ENCODE measurements at regions not wholly inside any gene's neighbourhood (a gene's known extent, or its start where the extent isn't known, plus 50 kb on each side); places are given as distances from the start of the nearest gene placed in this dataset.

- Mint-ChIP-seq H3K9me3 (ENCODE audit: low read depth) (no peaks in the 10 kb centered on the region), H3K27ac (no peak overlapping the region), H3K36me3 (no peaks in the 10 kb centered on the region), H3K27me3 (peaks cover 4% of the 10 kb centered on the region), H3K4me3 (no peak overlapping the region), H3K4me1 (ENCODE audit: low read depth) (peaks cover 3% of the 10 kb centered on the region)
These were observed 691.6 kb upstream of the RBFOX1 start for GRCh38 chr16:6641091-6641490.

- Mint-ChIP-seq H3K4me1 (ENCODE audit: low read depth) (no peaks in the 10 kb centered on the region), H3K9me3 (ENCODE audit: low read depth) (no peaks in the 10 kb centered on the region), H3K27me3 (no peaks in the 10 kb centered on the region), H3K27ac (no peak overlapping the region), H3K36me3 (no peaks in the 10 kb centered on the region), H3K4me3 (no peak overlapping the region)
These were observed 696.2 kb upstream of the RBFOX1 start for GRCh38 chr16:6636457-6636856.

- Mint-ChIP-seq H3K4me1 (ENCODE audit: low read depth) (no peaks in the 10 kb centered on the region), H3K9me3 (ENCODE audit: low read depth) (no peaks in the 10 kb centered on the region), H3K27ac (no peak overlapping the region), H3K36me3 (no peaks in the 10 kb centered on the region), H3K27me3 (no peaks in the 10 kb centered on the region), H3K4me3 (no peak overlapping the region)
These were observed 698.5 kb upstream of the RBFOX1 start for GRCh38 chr16:6634151-6634550.

GRCh38 chr16:6633456-6633855 lies 699.2 kb upstream of the RBFOX1 start:
- no peak overlapping the region for H3K4me3 Mint-ChIP-seq
- H3K27ac Mint-ChIP-seq, result no peak overlapping the region
- H3K4me1 Mint-ChIP-seq (ENCODE audit: low read depth), result no peaks in the 10 kb centered on the region
- H3K36me3 Mint-ChIP-seq, result no peaks in the 10 kb centered on the region
- H3K27me3 Mint-ChIP-seq, result no peaks in the 10 kb centered on the region
- no peaks in the 10 kb centered on the region for H3K9me3 Mint-ChIP-seq (ENCODE audit: low read depth)

GRCh38 chr16:6629110-6629509 lies 703.5 kb upstream of the RBFOX1 start:
- Mint-ChIP-seq H3K4me1 (ENCODE audit: low read depth) (no peaks in the 10 kb centered on the region), H3K27me3 (no peaks in the 10 kb centered on the region), H3K27ac (no peak overlapping the region), H3K4me3 (no peak overlapping the region), H3K9me3 (ENCODE audit: low read depth) (no peaks in the 10 kb centered on the region), H3K36me3 (no peaks in the 10 kb centered on the region)

- Mint-ChIP-seq H3K36me3 (no peaks in the 10 kb centered on the region), H3K27me3 (no peaks in the 10 kb centered on the region), H3K4me1 (ENCODE audit: low read depth) (no peaks in the 10 kb centered on the region), H3K4me3 (no peak overlapping the region), H3K27ac (no peak overlapping the region), H3K9me3 (ENCODE audit: low read depth) (peaks cover 6% of the 10 kb centered on the region)
These were observed 707.0 kb upstream of the RBFOX1 start for GRCh38 chr16:6625606-6626005.

- H3K4me3 Mint-ChIP-seq, result no peak overlapping the region
- H3K4me1 Mint-ChIP-seq (ENCODE audit: low read depth), result no peaks in the 10 kb centered on the region
- H3K36me3 Mint-ChIP-seq, result no peaks in the 10 kb centered on the region
- no peaks in the 10 kb centered on the region for H3K27me3 Mint-ChIP-seq
- H3K9me3 Mint-ChIP-seq (ENCODE audit: low read depth), result peaks cover 12% of the 10 kb centered on the region
- no peak overlapping the region for H3K27ac Mint-ChIP-seq
These were observed 713.8 kb upstream of the RBFOX1 start for GRCh38 chr16:6618874-6619273.

GRCh38 chr16:6616746-6617145 lies 715.9 kb upstream of the RBFOX1 start:
- Mint-ChIP-seq H3K9me3 (ENCODE audit: low read depth) (peaks cover 14% of the 10 kb centered on the region), H3K36me3 (no peaks in the 10 kb centered on the region), H3K27ac (no peak overlapping the region), H3K4me3 (no peak overlapping the region), H3K27me3 (no peaks in the 10 kb centered on the region), H3K4me1 (ENCODE audit: low read depth) (no peaks in the 10 kb centered on the region)

- Mint-ChIP-seq H3K36me3 (no peaks in the 10 kb centered on the region), H3K27me3 (no peaks in the 10 kb centered on the region), H3K4me1 (ENCODE audit: low read depth) (no peaks in the 10 kb centered on the region), H3K27ac (no peak overlapping the region), H3K4me3 (no peak overlapping the region), H3K9me3 (ENCODE audit: low read depth) (peaks cover 9% of the 10 kb centered on the region)
These were observed 717.0 kb upstream of the RBFOX1 start for GRCh38 chr16:6615636-6616035.

- Mint-ChIP-seq H3K4me1 (ENCODE audit: low read depth) (no peaks in the 10 kb centered on the region), H3K27ac (no peak overlapping the region), H3K36me3 (no peaks in the 10 kb centered on the region), H3K4me3 (no peak overlapping the region), H3K27me3 (no peaks in the 10 kb centered on the region), H3K9me3 (ENCODE audit: low read depth) (peaks cover 8% of the 10 kb centered on the region)
These were observed 721.1 kb upstream of the RBFOX1 start for GRCh38 chr16:6611535-6611934.

GRCh38 chr16:6605490-6605889 lies 727.2 kb upstream of the RBFOX1 start:
- Mint-ChIP-seq H3K27me3 (peaks cover 1% of the 10 kb centered on the region), H3K4me3 (no peak overlapping the region), H3K9me3 (ENCODE audit: low read depth) (peaks cover 5% of the 10 kb centered on the region), H3K27ac (no peak overlapping the region), H3K36me3 (no peaks in the 10 kb centered on the region), H3K4me1 (ENCODE audit: low read depth) (no peaks in the 10 kb centered on the region)

GRCh38 chr16:6603780-6604325 lies 728.8 kb upstream of the RBFOX1 start:
- Mint-ChIP-seq H3K27ac (no peak overlapping the region), H3K4me1 (ENCODE audit: low read depth) (no peaks in the 10 kb centered on the region), H3K4me3 (no peak overlapping the region), H3K27me3 (peaks cover 1% of the 10 kb centered on the region), H3K36me3 (no peaks in the 10 kb centered on the region), H3K9me3 (ENCODE audit: low read depth) (peaks cover 2% of the 10 kb centered on the region)

GRCh38 chr16:6602405-6602804 lies 730.2 kb upstream of the RBFOX1 start:
- H3K36me3 Mint-ChIP-seq, result no peaks in the 10 kb centered on the region
- no peak overlapping the region for H3K4me3 Mint-ChIP-seq
- peaks cover 1% of the 10 kb centered on the region for H3K27me3 Mint-ChIP-seq
- H3K27ac Mint-ChIP-seq, result no peak overlapping the region
- H3K4me1 Mint-ChIP-seq (ENCODE audit: low read depth), result no peaks in the 10 kb centered on the region
- no peaks in the 10 kb centered on the region for H3K9me3 Mint-ChIP-seq (ENCODE audit: low read depth)

GRCh38 chr16:6600167-6600566 lies 732.5 kb upstream of the RBFOX1 start:
- H3K27ac Mint-ChIP-seq, result no peak overlapping the region
- H3K36me3 Mint-ChIP-seq, result no peaks in the 10 kb centered on the region
- peaks cover 1% of the 10 kb centered on the region for H3K27me3 Mint-ChIP-seq
- H3K4me1 Mint-ChIP-seq (ENCODE audit: low read depth), result no peaks in the 10 kb centered on the region
- H3K4me3 Mint-ChIP-seq, result no peak overlapping the region
- H3K9me3 Mint-ChIP-seq (ENCODE audit: low read depth), result no peaks in the 10 kb centered on the region

- Mint-ChIP-seq H3K4me3 (no peak overlapping the region), H3K4me1 (ENCODE audit: low read depth) (no peaks in the 10 kb centered on the region), H3K27me3 (no peaks in the 10 kb centered on the region), H3K36me3 (no peaks in the 10 kb centered on the region), H3K27ac (no peak overlapping the region), H3K9me3 (ENCODE audit: low read depth) (peaks cover 7% of the 10 kb centered on the region)
These were observed 738.8 kb upstream of the RBFOX1 start for GRCh38 chr16:6593799-6594198.

GRCh38 chr16:6576606-6577005 lies 756.0 kb upstream of the RBFOX1 start:
- peaks cover 2% of the 10 kb centered on the region for H3K27me3 Mint-ChIP-seq
- no peaks in the 10 kb centered on the region for H3K36me3 Mint-ChIP-seq
- no peaks in the 10 kb centered on the region for H3K9me3 Mint-ChIP-seq (ENCODE audit: low read depth)
- no peak overlapping the region for H3K27ac Mint-ChIP-seq
- H3K4me3 Mint-ChIP-seq, result no peak overlapping the region
- H3K4me1 Mint-ChIP-seq (ENCODE audit: low read depth), result no peaks in the 10 kb centered on the region
